ENCODE measurements at regions not wholly inside any gene's neighbourhood (a gene's known extent, or its start where the extent isn't known, plus 50 kb on each side); places are given as distances from the start of the nearest gene placed in this dataset.

DNA sequence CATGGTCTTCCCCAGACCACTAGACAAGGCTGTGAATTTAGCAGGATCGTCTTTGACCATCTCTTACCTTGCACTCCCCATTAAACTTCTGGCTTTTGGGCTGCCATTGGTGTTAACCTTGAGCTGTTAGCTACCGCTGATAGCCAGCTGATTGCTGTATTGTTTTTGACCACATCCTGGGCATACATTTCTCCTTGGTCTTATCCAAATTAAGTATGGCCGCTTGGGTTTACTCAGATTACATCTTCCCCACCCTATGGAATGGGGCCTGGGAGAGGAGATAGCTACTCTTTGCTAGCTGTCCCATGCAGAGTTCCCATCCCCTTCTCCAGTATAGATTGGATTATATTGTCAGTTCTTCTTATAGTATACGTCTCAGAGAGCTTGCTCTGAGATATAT lies 270.4 kb upstream of the ELAC2 start:
- no peak for DNase-seq
- H3K36me3 ChIP-seq, result no peaks in the 10 kb centered on the region
- TF ChIP-seq CTCF (IDR thresholded peaks at IDR 0.05), result no peak
- H3K4me1 ChIP-seq, result no peaks in the 10 kb centered on the region
- no peak for ATAC-seq
- no peaks in the 10 kb centered on the region for H3K27me3 ChIP-seq
- no peaks in the 10 kb centered on the region for H3K9me3 ChIP-seq
- H3K4me3 ChIP-seq, result no peak overlapping the region
- intact Hi-C loops (cut with DNase I), result no loop called here
- H3K27ac ChIP-seq, result no peak overlapping the region

GRCh38 chr17:13287226-13287625 lies 269.4 kb upstream of the ELAC2 start:
- no peak overlapping the region for H3K4me3 ChIP-seq
- no peaks in the 10 kb centered on the region for H3K9me3 ChIP-seq
- no peaks in the 10 kb centered on the region for H3K36me3 ChIP-seq
- ATAC-seq, result no peak
- H3K27ac ChIP-seq, result no peak overlapping the region
- H3K27me3 ChIP-seq, result no peaks in the 10 kb centered on the region
- intact Hi-C loops (cut with DNase I), result no loop called here
- no peaks in the 10 kb centered on the region for H3K4me1 ChIP-seq
- DNase-seq, result no peak
- TF ChIP-seq CTCF (IDR thresholded peaks at IDR 0.05), result no peak

GRCh38 chr17:13283606-13284005 lies 265.8 kb upstream of the ELAC2 start:
- no peaks in the 10 kb centered on the region for H3K27me3 ChIP-seq
- intact Hi-C loops (cut with DNase I), result no loop called here
- H3K36me3 ChIP-seq, result no peaks in the 10 kb centered on the region
- no peak overlapping the region for H3K27ac ChIP-seq
- no peak for ATAC-seq
- no peak for DNase-seq
- no peak overlapping the region for H3K4me3 ChIP-seq
- TF ChIP-seq CTCF (IDR thresholded peaks at IDR 0.05), result no peak
- no peaks in the 10 kb centered on the region for H3K4me1 ChIP-seq
- H3K9me3 ChIP-seq, result no peaks in the 10 kb centered on the region

DNA sequence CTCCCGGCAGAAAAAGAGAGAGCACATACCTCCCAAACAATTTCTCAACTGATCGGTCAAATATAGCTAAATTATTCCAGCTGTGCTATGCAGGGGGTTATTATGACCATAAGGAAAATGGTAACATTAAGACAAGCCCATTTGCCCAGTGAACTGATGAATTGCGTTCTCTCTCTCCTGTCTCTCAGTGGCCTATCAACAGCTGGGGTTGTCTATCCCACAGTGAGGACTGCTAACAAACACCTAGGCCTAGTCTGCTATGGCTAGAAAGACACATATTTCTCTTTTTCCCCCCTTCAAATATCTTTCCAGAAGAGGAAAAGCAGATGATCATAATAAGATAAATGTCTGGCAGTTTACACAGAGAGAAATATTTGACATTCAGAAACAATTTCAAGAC lies 263.8 kb upstream of the ELAC2 start:
- H3K27me3 ChIP-seq, result no peaks in the 10 kb centered on the region
- H3K4me3 ChIP-seq, result no peak overlapping the region
- intact Hi-C loops (cut with DNase I), result no loop called here
- ATAC-seq, result no peak
- H3K27ac ChIP-seq, result no peak overlapping the region
- H3K4me1 ChIP-seq, result no peaks in the 10 kb centered on the region
- H3K9me3 ChIP-seq, result no peaks in the 10 kb centered on the region
- no peak for TF ChIP-seq CTCF (IDR thresholded peaks at IDR 0.05)
- no peaks in the 10 kb centered on the region for H3K36me3 ChIP-seq
- DNase-seq, result no peak

DNA sequence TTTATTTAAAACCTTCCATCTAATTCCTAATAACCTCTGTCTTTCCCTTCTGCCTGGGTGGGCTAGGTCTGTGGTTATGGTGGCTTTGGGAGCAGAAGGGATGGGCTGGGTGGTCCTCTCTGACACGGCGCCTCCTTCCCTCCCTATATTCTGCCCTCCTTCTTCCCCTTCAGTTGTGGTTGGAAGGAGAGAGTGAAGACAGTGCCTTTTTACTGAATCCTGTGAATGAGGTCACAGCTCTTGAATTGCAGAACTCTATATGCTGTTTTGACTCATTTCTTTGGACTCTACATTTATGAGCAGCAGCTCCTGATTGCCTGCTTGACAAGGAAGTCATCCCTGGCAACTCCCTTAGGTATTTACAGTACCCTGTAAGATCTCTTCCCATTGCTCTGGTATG lies 256.0 kb upstream of the ELAC2 start:
- Histone ChIP-seq H3K27ac (no peak overlapping the region), H3K4me1 (no peaks in the 10 kb centered on the region), H3K9me3 (no peaks in the 10 kb centered on the region), H3K27me3 (no peaks in the 10 kb centered on the region), H3K36me3 (no peaks in the 10 kb centered on the region), H3K4me3 (no peak overlapping the region)
- DNase-seq, result no peak
- intact Hi-C loops (cut with DNase I), result no loop called here
- no peak for ATAC-seq
- TF ChIP-seq CTCF (IDR thresholded peaks at IDR 0.05), result no peak

DNA sequence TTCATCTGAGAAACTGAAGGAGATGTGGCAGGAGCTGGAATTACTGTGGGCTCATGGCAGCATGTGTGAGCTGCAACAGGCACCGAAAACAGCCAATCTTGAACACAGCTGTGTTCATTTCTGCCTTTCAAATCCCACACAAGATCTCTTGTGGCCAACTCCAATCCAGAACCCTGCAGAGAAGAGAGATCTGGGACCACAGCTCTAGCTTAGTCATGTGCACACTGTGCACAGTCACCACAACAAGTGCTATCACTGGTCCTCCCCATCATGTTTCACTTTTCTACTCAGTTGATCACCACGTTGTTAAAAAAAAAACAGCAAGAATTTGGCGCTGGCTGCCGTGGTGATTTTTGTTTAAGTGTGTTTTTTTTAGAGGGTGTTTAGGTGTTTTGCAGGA lies 254.5 kb upstream of the ELAC2 start:
- no peak overlapping the region for H3K4me3 ChIP-seq
- H3K27ac ChIP-seq, result no peak overlapping the region
- no peaks in the 10 kb centered on the region for H3K4me1 ChIP-seq
- H3K27me3 ChIP-seq, result no peaks in the 10 kb centered on the region
- H3K9me3 ChIP-seq, result no peaks in the 10 kb centered on the region
- intact Hi-C loops (cut with DNase I), result no loop called here
- no peak for DNase-seq
- no peaks in the 10 kb centered on the region for H3K36me3 ChIP-seq
- ATAC-seq, result no peak
- no peak for TF ChIP-seq CTCF (IDR thresholded peaks at IDR 0.05)

Data from upper lobe of right lung (tissue), 1 donor.